ENCODE measurements at regions not wholly inside any gene's neighbourhood (a gene's known extent, or its start where the extent isn't known, plus 50 kb on each side); places are given as distances from the start of the nearest gene placed in this dataset.

- Mint-ChIP-seq H3K36me3 (no peaks in the 10 kb centered on the region), H3K27ac (no peak overlapping the region), H3K27me3 (no peaks in the 10 kb centered on the region), H3K4me1 (no peaks in the 10 kb centered on the region), H3K9me3 (peaks cover 2 to 37% (median 6%) of the 10 kb centered on the region in 5 donors), H3K4me3 (no peak overlapping the region)
- Histone ChIP-seq H3K27me3 (ENCODE audit: insufficient read depth, low read length, poor library complexity, severe bottlenecking) (no peaks in the 10 kb centered on the region), H3K4me1 (ENCODE audit: insufficient read depth, low read length) (no peaks in the 10 kb centered on the region), H3K27ac (ENCODE audit: low read depth, low read length) (no peak overlapping the region), H3K36me3 (ENCODE audit: insufficient read depth, low read length) (no peaks in the 10 kb centered on the region), H3K9me3 (ENCODE audit: low read length) (no peaks in the 10 kb centered on the region), H3K4me3 (ENCODE audit: low read length) (no peak overlapping the region)
- ChIA-PET POLR2A (no interaction called here), CTCF (no interaction called here)
- DNase-seq, result no peak
These were observed 94.1 kb upstream of the BMP5 start for GRCh38 chr6:55969526-55969925.

GRCh38 chr6:55968926-55969325 is 93.5 kb upstream of the BMP5 start:
- H3K4me1 ChIP-seq (ENCODE audit: insufficient read depth, low read length), result no peaks in the 10 kb centered on the region
- POLR2A ChIA-PET, result no interaction called here
- H3K27ac ChIP-seq (ENCODE audit: low read depth, low read length), result no peak overlapping the region

GRCh38 chr6:55964136-55964535 is 88.7 kb upstream of the BMP5 start:
- POLR2A ChIA-PET, result no interaction called here
- H3K9me3 ChIP-seq (ENCODE audit: low read length), result no peaks in the 10 kb centered on the region
- Mint-ChIP-seq H3K4me1 (no peaks in the 10 kb centered on the region), H3K27me3 (no peaks in the 10 kb centered on the region), H3K4me3 (no peak overlapping the region), H3K27ac (no peak overlapping the region), H3K36me3 (no peaks in the 10 kb centered on the region), H3K9me3 (peaks cover 1 to 39% (median 7%) of the 10 kb centered on the region in 5 donors)
- H3K27me3 ChIP-seq (ENCODE audit: insufficient read depth, low read length, poor library complexity, severe bottlenecking), result no peaks in the 10 kb centered on the region
- no peaks in the 10 kb centered on the region for H3K4me1 ChIP-seq (ENCODE audit: insufficient read depth, low read length)
- CTCF ChIA-PET, result no interaction called here
- H3K36me3 ChIP-seq (ENCODE audit: insufficient read depth, low read length), result no peaks in the 10 kb centered on the region
- no peak overlapping the region for H3K4me3 ChIP-seq (ENCODE audit: low read length)
- no peak for DNase-seq
- H3K27ac ChIP-seq (ENCODE audit: low read depth, low read length), result no peak overlapping the region

More at GRCh38 chr6:55968926-55969325, 93.5 kb upstream of the BMP5 start:
- H3K36me3 Mint-ChIP-seq, result no peaks in the 10 kb centered on the region
- no peaks in the 10 kb centered on the region for H3K27me3 Mint-ChIP-seq
- Histone ChIP-seq H3K4me3 (ENCODE audit: low read length) (no peak overlapping the region), H3K9me3 (ENCODE audit: low read length) (no peaks in the 10 kb centered on the region), H3K27me3 (ENCODE audit: insufficient read depth, low read length, poor library complexity, severe bottlenecking) (no peaks in the 10 kb centered on the region), H3K36me3 (ENCODE audit: insufficient read depth, low read length) (no peaks in the 10 kb centered on the region)
- no peak overlapping the region for H3K27ac Mint-ChIP-seq
- H3K9me3 Mint-ChIP-seq, result peaks cover 2 to 40% (median 8%) of the 10 kb centered on the region in 5 donors
- H3K4me3 Mint-ChIP-seq, result no peak overlapping the region
- CTCF ChIA-PET, result no interaction called here
- H3K4me1 Mint-ChIP-seq, result no peaks in the 10 kb centered on the region
- DNase-seq, result no peak

GRCh38 chr6:55963301-55963700 is 87.9 kb upstream of the BMP5 start:
- Mint-ChIP-seq H3K4me1 (no peaks in the 10 kb centered on the region), H3K27ac (no peak overlapping the region), H3K36me3 (no peaks in the 10 kb centered on the region), H3K27me3 (no peaks in the 10 kb centered on the region), H3K4me3 (no peak overlapping the region), H3K9me3 (peaks cover 1 to 44% (median 10%) of the 10 kb centered on the region in 5 donors)
- ChIA-PET CTCF (no interaction called here), POLR2A (no interaction called here)
- H3K4me1 ChIP-seq (ENCODE audit: insufficient read depth, low read length), result no peaks in the 10 kb centered on the region
- no peaks in the 10 kb centered on the region for H3K36me3 ChIP-seq (ENCODE audit: insufficient read depth, low read length)
- H3K4me3 ChIP-seq (ENCODE audit: low read length), result no peak overlapping the region
- no peaks in the 10 kb centered on the region for H3K27me3 ChIP-seq (ENCODE audit: insufficient read depth, low read length, poor library complexity, severe bottlenecking)
- H3K9me3 ChIP-seq (ENCODE audit: low read length), result no peaks in the 10 kb centered on the region
- no peak overlapping the region for H3K27ac ChIP-seq (ENCODE audit: low read depth, low read length)
- no peak for DNase-seq

- H3K36me3 ChIP-seq (ENCODE audit: insufficient read depth, low read length), result no peaks in the 10 kb centered on the region
- POLR2A ChIA-PET, result no interaction called here
- H3K4me1 Mint-ChIP-seq, result no peaks in the 10 kb centered on the region
- H3K27me3 ChIP-seq (ENCODE audit: insufficient read depth, low read length, poor library complexity, severe bottlenecking), result no peaks in the 10 kb centered on the region
- no peak overlapping the region for H3K27ac ChIP-seq (ENCODE audit: low read depth, low read length)
- no peak for DNase-seq
- no peak overlapping the region for H3K27ac Mint-ChIP-seq
- H3K9me3 Mint-ChIP-seq, result peaks cover 1 to 29% (median 10%) of the 10 kb centered on the region in 5 donors
- H3K4me3 ChIP-seq (ENCODE audit: low read length), result no peak overlapping the region
- H3K9me3 ChIP-seq (ENCODE audit: low read length), result no peaks in the 10 kb centered on the region
- no peaks in the 10 kb centered on the region for H3K4me1 ChIP-seq (ENCODE audit: insufficient read depth, low read length)
- no peak overlapping the region for H3K4me3 Mint-ChIP-seq
- peaks cover 0 to 2% of the 10 kb centered on the region in 2 donors for H3K27me3 Mint-ChIP-seq
- no peaks in the 10 kb centered on the region for H3K36me3 Mint-ChIP-seq
- CTCF ChIA-PET, result no interaction called here
These were observed 85.0 kb upstream of the BMP5 start for GRCh38 chr6:55960344-55960743.

GRCh38 chr6:55958790-55959189 is 83.4 kb upstream of the BMP5 start:
- no peaks in the 10 kb centered on the region for H3K27me3 ChIP-seq (ENCODE audit: insufficient read depth, low read length, poor library complexity, severe bottlenecking)
- Mint-ChIP-seq H3K36me3 (no peaks in the 10 kb centered on the region), H3K4me1 (no peaks in the 10 kb centered on the region), H3K27ac (no peak overlapping the region), H3K27me3 (peaks cover 0 to 2% of the 10 kb centered on the region in 2 donors), H3K4me3 (no peak overlapping the region), H3K9me3 (peaks cover 1 to 21% (median 10%) of the 10 kb centered on the region in 5 donors)
- POLR2A ChIA-PET, result no interaction called here
- H3K9me3 ChIP-seq (ENCODE audit: low read length), result no peaks in the 10 kb centered on the region
- H3K36me3 ChIP-seq (ENCODE audit: insufficient read depth, low read length), result no peaks in the 10 kb centered on the region
- no peak overlapping the region for H3K27ac ChIP-seq (ENCODE audit: low read depth, low read length)
- no peaks in the 10 kb centered on the region for H3K4me1 ChIP-seq (ENCODE audit: insufficient read depth, low read length)
- no peak overlapping the region for H3K4me3 ChIP-seq (ENCODE audit: low read length)
- CTCF ChIA-PET, result no interaction called here
- no peak for DNase-seq

- Histone ChIP-seq H3K27ac (ENCODE audit: low read depth, low read length) (no peak overlapping the region), H3K9me3 (ENCODE audit: low read length) (no peaks in the 10 kb centered on the region), H3K27me3 (ENCODE audit: insufficient read depth, low read length, poor library complexity, severe bottlenecking) (no peaks in the 10 kb centered on the region), H3K4me3 (ENCODE audit: low read length) (no peak overlapping the region), H3K4me1 (ENCODE audit: insufficient read depth, low read length) (no peaks in the 10 kb centered on the region), H3K36me3 (ENCODE audit: insufficient read depth, low read length) (no peaks in the 10 kb centered on the region)
- H3K4me3 Mint-ChIP-seq, result no peak overlapping the region
- H3K36me3 Mint-ChIP-seq, result no peaks in the 10 kb centered on the region
- ChIA-PET CTCF (no interaction called here), POLR2A (no interaction called here)
- no peak for DNase-seq
- peaks cover 1 to 18% (median 10%) of the 10 kb centered on the region in 5 donors for H3K9me3 Mint-ChIP-seq
- H3K27ac Mint-ChIP-seq, result no peak overlapping the region
- H3K4me1 Mint-ChIP-seq, result no peaks in the 10 kb centered on the region
- H3K27me3 Mint-ChIP-seq, result peaks cover 0 to 2% of the 10 kb centered on the region in 2 donors
These were observed 82.6 kb upstream of the BMP5 start for GRCh38 chr6:55957961-55958422.

GRCh38 chr6:55955684-55956083 is 80.3 kb upstream of the BMP5 start:
- Mint-ChIP-seq H3K9me3 (peaks cover 0 to 19% (median 8%) of the 10 kb centered on the region in 5 donors), H3K36me3 (no peaks in the 10 kb centered on the region), H3K4me1 (no peaks in the 10 kb centered on the region), H3K27ac (no peak overlapping the region), H3K27me3 (peaks cover 0 to 2% of the 10 kb centered on the region in 2 donors), H3K4me3 (no peak overlapping the region)
- no peak overlapping the region for H3K27ac ChIP-seq (ENCODE audit: low read depth, low read length)
- H3K4me3 ChIP-seq (ENCODE audit: low read length), result no peak overlapping the region
- H3K9me3 ChIP-seq (ENCODE audit: low read length), result no peaks in the 10 kb centered on the region
- POLR2A ChIA-PET, result no interaction called here
- DNase-seq, result no peak
- no peaks in the 10 kb centered on the region for H3K36me3 ChIP-seq (ENCODE audit: insufficient read depth, low read length)
- H3K4me1 ChIP-seq (ENCODE audit: insufficient read depth, low read length), result no peaks in the 10 kb centered on the region
- CTCF ChIA-PET, result no interaction called here
- H3K27me3 ChIP-seq (ENCODE audit: insufficient read depth, low read length, poor library complexity, severe bottlenecking), result no peaks in the 10 kb centered on the region

- H3K36me3 Mint-ChIP-seq, result no peaks in the 10 kb centered on the region
- CTCF ChIA-PET, result no interaction called here
- H3K36me3 ChIP-seq (ENCODE audit: insufficient read depth, low read length), result no peaks in the 10 kb centered on the region
- peaks cover 0 to 19% (median 8%) of the 10 kb centered on the region in 5 donors for H3K9me3 Mint-ChIP-seq
- peaks cover 0 to 2% of the 10 kb centered on the region in 2 donors for H3K27me3 Mint-ChIP-seq
- no peak overlapping the region for H3K4me3 ChIP-seq (ENCODE audit: low read length)
- H3K27ac ChIP-seq (ENCODE audit: low read depth, low read length), result no peak overlapping the region
- no peaks in the 10 kb centered on the region for H3K4me1 ChIP-seq (ENCODE audit: insufficient read depth, low read length)
- H3K9me3 ChIP-seq (ENCODE audit: low read length), result no peaks in the 10 kb centered on the region
- no peak for DNase-seq
- H3K27ac Mint-ChIP-seq, result no peak overlapping the region
- H3K4me1 Mint-ChIP-seq, result no peaks in the 10 kb centered on the region
- H3K27me3 ChIP-seq (ENCODE audit: insufficient read depth, low read length, poor library complexity, severe bottlenecking), result no peaks in the 10 kb centered on the region
- POLR2A ChIA-PET, result no interaction called here
- no peak overlapping the region for H3K4me3 Mint-ChIP-seq
These were observed 79.0 kb upstream of the BMP5 start for GRCh38 chr6:55954436-55954835.

Measured in CD8-positive, alpha-beta memory T cell (primary cell).